Lung (tissue), 11 donors: ENCODE measurements at regions not wholly inside any gene's neighbourhood (a gene's known extent, or its start where the extent isn't known, plus 50 kb on each side); places are given as distances from the start of the nearest gene placed in this dataset.

Source experiments
- ATAC-seq: fragments of 200-7000 bp; cut with Tn5 transposase; one replicate; pipeline ENCODE4 v1.9.1; 2020; ENCODE audit warnings: moderate number of reproducible peaks; ENCODE audit not compliant: insufficient read depth, low FRiP score
- DNase-seq, 3 donors: peaks; one replicate each; pipeline ENCODE4 v3.0.0-alpha.2; 2013 to 2017
- H3K27ac ChIP-seq, 2 donors: one replicate each; pipeline ENCODE4 v1.5.1; 2013; ENCODE audit warnings: mild to moderate bottlenecking in 2 of 2, moderate library complexity in 2 of 2, control low read depth in 1 of 2, inconsistent platforms in 1 of 2, low read depth in 1 of 2, low read length in 1 of 2
- H3K27me3 ChIP-seq, 3 donors: one replicate each; pipeline ENCODE4 v1.5.1; 2013; ENCODE audit warnings: low read length in 2 of 3; ENCODE audit not compliant: control insufficient read depth in 3 of 3, insufficient read depth in 3 of 3
- H3K36me3 ChIP-seq, 4 donors: one replicate each; pipeline ENCODE4 v1.5.1; 2013; ENCODE audit warnings: low read length in 4 of 4, mild to moderate bottlenecking in 1 of 4, moderate library complexity in 1 of 4; ENCODE audit not compliant: control insufficient read depth in 4 of 4, insufficient read depth in 4 of 4
- H3K4me1 ChIP-seq, 5 donors: one replicate each; pipeline ENCODE4 v1.5.1; 2013; ENCODE audit warnings: low read length in 5 of 5, mild to moderate bottlenecking in 2 of 5, moderate library complexity in 1 of 5; ENCODE audit not compliant: control insufficient read depth in 5 of 5, insufficient read depth in 5 of 5
- H3K4me3 ChIP-seq: one replicate; pipeline ENCODE4 v1.5.1; 2013; ENCODE audit warnings: mild to moderate bottlenecking, control low read depth, moderate library complexity
- H3K9ac ChIP-seq, 2 donors: one replicate each; pipeline ENCODE4 v1.5.1; 2013; ENCODE audit warnings: low read length in 2 of 2, control low read depth in 1 of 2; ENCODE audit not compliant: insufficient read depth in 1 of 2
- H3K9me3 ChIP-seq, 4 donors: one replicate each; pipeline ENCODE4 v1.5.1; 2013; ENCODE audit warnings: low read length in 3 of 4, mild to moderate bottlenecking in 1 of 4, moderate library complexity in 1 of 4; ENCODE audit not compliant: control insufficient read depth in 4 of 4, insufficient read depth in 3 of 4
- CTCF ChIP-seq: IDR thresholded peaks from 2 replicates; pipeline ENCODE4 v1.5.1; 2012; ENCODE audit warnings: mild to moderate bottlenecking; ENCODE audit errors: control extremely low read depth, extremely low read depth
- WGBS, 2 donors: extraction: QIAGEN DNeasy Blood & Tissue Kit; methylation state at CpG; one replicate each; pipeline ENCODE4 v1.1.7; 2013; 5-methylcytosine and 5-hydroxymethylcytosine counted together
- donor health status: control.
- donor health status: control.
- donor health status: Bipolar disorder and iron deficiency.
- donor health status: healthy.
- donor health status: DM: yes; HTN: yes; CAD: no.

GRCh38 chr7:84704380-84704779 is 482.5 kb downstream of the SEMA3D start:
- WGBS, 2 donors: 92 to 93% methylated on average over 4 of the region's 4 CpGs

GRCh38 chr7:84701524-84702306 is 485.1 kb downstream of the SEMA3D start:
- no peak for DNase-seq
- Histone ChIP-seq H3K27ac (no peak overlapping the region), H3K9ac (no peak overlapping the region)

More at GRCh38 chr7:84704380-84704779, 482.5 kb downstream of the SEMA3D start:
- no peak for TF ChIP-seq CTCF
- Histone ChIP-seq H3K36me3 (no peaks in the 10 kb centered on the region), H3K27ac (no peak overlapping the region), H3K4me3 (no peak overlapping the region), H3K4me1 (no peaks in the 10 kb centered on the region), H3K9me3 (no peaks in the 10 kb centered on the region), H3K9ac (no peak overlapping the region), H3K27me3 (no peaks in the 10 kb centered on the region)
- ATAC-seq (no peak), DNase-seq (no peak)

GRCh38 chr7:84700563-84701370 is 486.1 kb downstream of the SEMA3D start:
- no peaks in the 10 kb centered on the region for H3K36me3 ChIP-seq
- 94 to 96% methylated on average over 2 of the region's 2 CpGs for WGBS, 2 donors
- H3K4me3 ChIP-seq: no peak overlapping the region
- no peak for TF ChIP-seq CTCF
- H3K9ac ChIP-seq: no peak overlapping the region
- no peaks in the 10 kb centered on the region for H3K4me1 ChIP-seq
- H3K27me3 ChIP-seq: no peaks in the 10 kb centered on the region
- H3K27ac ChIP-seq: no peak overlapping the region
- DNase-seq (no peak), ATAC-seq (no peak)
- H3K9me3 ChIP-seq: no peaks in the 10 kb centered on the region

More at GRCh38 chr7:84701524-84702306, 485.1 kb downstream of the SEMA3D start:
- Histone ChIP-seq H3K4me3 (no peak overlapping the region), H3K27me3 (no peaks in the 10 kb centered on the region), H3K4me1 (no peaks in the 10 kb centered on the region), H3K36me3 (no peaks in the 10 kb centered on the region), H3K9me3 (no peaks in the 10 kb centered on the region)
- no peak for TF ChIP-seq CTCF
- no peak for ATAC-seq
- WGBS, 2 donors: 76 to 87% methylated on average over 7 of the region's 7 CpGs
